ENCODE measurements at regions not wholly inside any gene's neighbourhood (a gene's known extent, or its start where the extent isn't known, plus 50 kb on each side); places are given as distances from the start of the nearest gene placed in this dataset.

DNA sequence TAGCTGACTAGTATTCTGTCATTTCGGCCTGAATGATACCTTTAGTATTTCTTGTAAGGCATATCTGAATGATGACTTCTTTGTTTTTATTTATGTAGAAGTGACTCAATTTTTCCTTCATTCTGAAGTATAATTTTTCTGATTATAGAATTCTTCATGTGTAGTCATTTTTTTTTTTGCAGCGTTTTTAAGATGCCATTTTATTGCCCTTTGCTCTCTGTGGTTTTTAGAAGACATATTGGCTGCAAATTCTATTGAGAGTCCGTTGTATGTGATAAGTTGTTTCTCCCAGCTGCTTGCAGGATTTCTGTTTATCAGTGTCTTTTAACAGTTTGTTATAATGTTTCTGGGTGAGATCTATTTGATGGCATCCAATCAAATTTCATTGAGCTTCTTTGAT, 1224.8 kb downstream of the JRKL start:
- BruUV-seq (replicated peaks) = no TSS peak

More for the DNA sequence above, 1224.8 kb downstream of the JRKL start:
- H3K79me2 ChIP-seq (ENCODE audit: control insufficient read depth, insufficient read depth, low read length) = no peaks in the 10 kb centered on the region
- H3K27ac ChIP-seq (ENCODE audit: extremely low read depth, low read depth, low read length) = no peak overlapping the region
- no peak overlapping the region for H3K4me2 ChIP-seq (ENCODE audit: insufficient read depth, low read length)
- no peaks in the 10 kb centered on the region for H3K9me1 ChIP-seq (ENCODE audit: control insufficient read depth, insufficient read depth, low read length)
- no peak overlapping the region for H3K4me3 ChIP-seq
- H3K9ac ChIP-seq (ENCODE audit: insufficient read depth in 1 of 2, low read depth in 2 of 2, low read length in 2 of 2) = no peak overlapping the region
- no peaks in the 10 kb centered on the region for H4K20me1 ChIP-seq (replicated peaks; ENCODE audit: control insufficient read depth, insufficient read depth, low read length)
- H3K9me3 ChIP-seq (replicated peaks; ENCODE audit: control insufficient read depth, insufficient read depth, low read depth, low read length) = peaks cover 2% of the 10 kb centered on the region; the same call in 1 of the 2 replicates
- 6% methylated on average over 3 of the region's 3 CpGs for WGBS (ENCODE audit: insufficient coverage, low coverage, missing lambda C conversion rate)
- no peaks in the 10 kb centered on the region for H3K27me3 ChIP-seq (ENCODE audit: control insufficient read depth in 2 of 2, insufficient read depth in 2 of 2, low read length in 2 of 2)
- in situ Hi-C loops (cut with MboI) (no loop called here), intact Hi-C loops (cut with micrococcal nuclease) (no loop called here)
- ATAC-seq (no peak), FAIRE-seq (no peak), DNase-seq (ENCODE audit: extremely low read depth in 1 of 4, low spot score in 3 of 4) (no peak)
- H3K4me1 ChIP-seq (replicated peaks in 1 of 2; ENCODE audit: control insufficient read depth in 2 of 2, insufficient read depth in 2 of 2, low read length in 2 of 2) = no peaks in the 10 kb centered on the region
- ChIA-PET CTCF (ENCODE audit: low intra/inter-chr PET ratio) (no interaction called here), POLR2A (interaction anchor here (0.6 kb wide), 1 partner anchor 315 kb away, joined by 3 read pairs; no protein-coding TSS in a partner anchor)
- H3K36me3 ChIP-seq (ENCODE audit: control insufficient read depth, insufficient read depth, low read length) = no peaks in the 10 kb centered on the region
- H2AFZ ChIP-seq (ENCODE audit: low read depth, low read length) = no peak overlapping the region
- TF ChIP-seq VEZF1 (CRISPR knock-in tag; IDR thresholded peaks at IDR 0.05) = no peak
- TF ChIP-seq NCOA2 (IDR thresholded peaks at IDR 0.05; ENCODE audit: partially characterized antibody in 2 of 2) = no peak
- TF ChIP-seq CCAR2 (IDR thresholded peaks at IDR 0.05; ENCODE audit: low read depth, low read length) = no peak
- TF ChIP-seq ZNF778 (CRISPR knock-in tag; IDR thresholded peaks at IDR 0.05) = no peak
- no peak for TF ChIP-seq POLR2A (conservative IDR thresholded peaks at IDR 0.05)
- no peak for TF ChIP-seq ATF7 (IDR thresholded peaks at IDR 0.05)
- no peak for TF ChIP-seq FOXK1 (CRISPR knock-in tag; IDR thresholded peaks at IDR 0.05; ENCODE audit: borderline replicate concordance)
- TF ChIP-seq RERE (CRISPR knock-in tag; IDR thresholded peaks at IDR 0.05; ENCODE audit: borderline replicate concordance) = no peak
- TF ChIP-seq BDP1 (IDR thresholded peaks at IDR 0.05; ENCODE audit: insufficient read depth, insufficient read length) = no peak

Data from K562 (cell line).